Inflammatory macrophage treated with lipopolysaccharide for 1 hour (primary cell): ENCODE measurements at regions not wholly inside any gene's neighbourhood (a gene's known extent, or its start where the extent isn't known, plus 50 kb on each side); places are given as distances from the start of the nearest gene placed in this dataset.

ENCODE experiments used
- DNase-seq, 2 donors: peaks; one replicate each; pipeline ENCODE4 v3.0.0-alpha.2; 2020 to 2022

DNA sequence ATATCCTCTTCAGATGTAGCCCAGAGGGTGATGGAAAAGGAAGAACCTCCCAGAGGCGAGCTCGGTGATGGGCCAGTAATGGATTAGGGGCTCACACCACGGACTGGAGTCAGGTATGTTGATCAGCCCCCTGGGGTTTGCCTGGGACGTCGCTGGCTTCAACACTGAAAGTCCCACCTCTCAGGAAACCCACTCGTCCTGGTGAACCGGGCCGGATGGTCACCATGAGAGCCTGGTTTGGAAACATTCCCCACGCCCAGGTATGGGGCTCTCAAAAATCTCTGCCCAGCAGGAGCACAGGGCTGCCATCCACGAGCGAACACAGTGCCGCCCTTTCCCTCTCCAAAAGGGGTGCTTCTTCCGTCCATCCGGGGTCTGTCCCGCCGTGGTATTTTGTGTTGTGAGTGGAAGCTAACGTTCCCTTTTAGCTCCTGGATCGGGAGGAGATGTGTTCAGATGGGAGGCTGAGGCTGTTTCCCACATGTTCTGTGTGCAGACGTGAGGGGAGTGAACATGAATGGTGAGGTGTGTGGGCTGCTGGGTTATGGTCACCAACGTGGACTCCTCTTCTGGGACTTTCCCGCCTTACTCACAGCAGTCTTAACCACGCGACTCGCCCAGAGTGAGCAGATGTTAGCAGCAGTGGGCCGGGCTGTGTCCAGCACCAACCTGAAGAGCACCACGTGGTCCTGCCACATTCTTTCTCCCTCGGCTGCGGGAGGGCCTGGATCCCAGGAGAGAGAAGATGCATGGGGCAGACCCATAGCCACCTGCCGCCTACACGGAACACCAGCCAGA, 139.2 kb downstream of the KIF26A start:
- DNase-seq: no peak

DNA sequence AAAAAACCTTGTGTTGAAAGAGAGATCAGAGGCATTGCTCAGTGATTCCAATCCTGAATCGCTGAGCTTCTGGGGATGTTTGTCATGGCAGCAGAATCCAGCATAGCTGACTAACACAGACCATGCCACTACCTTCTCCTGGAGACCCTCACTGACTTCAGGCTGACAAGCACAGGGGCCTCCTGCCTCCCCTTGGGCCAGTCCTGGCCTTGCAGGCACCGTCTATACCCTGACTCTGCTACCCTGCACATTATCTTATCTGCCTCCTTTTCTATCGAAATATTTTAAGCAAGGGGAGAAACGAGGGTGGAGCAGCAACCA, 139.8 kb downstream of the KIF26A start:
- no peak for DNase-seq

DNA sequence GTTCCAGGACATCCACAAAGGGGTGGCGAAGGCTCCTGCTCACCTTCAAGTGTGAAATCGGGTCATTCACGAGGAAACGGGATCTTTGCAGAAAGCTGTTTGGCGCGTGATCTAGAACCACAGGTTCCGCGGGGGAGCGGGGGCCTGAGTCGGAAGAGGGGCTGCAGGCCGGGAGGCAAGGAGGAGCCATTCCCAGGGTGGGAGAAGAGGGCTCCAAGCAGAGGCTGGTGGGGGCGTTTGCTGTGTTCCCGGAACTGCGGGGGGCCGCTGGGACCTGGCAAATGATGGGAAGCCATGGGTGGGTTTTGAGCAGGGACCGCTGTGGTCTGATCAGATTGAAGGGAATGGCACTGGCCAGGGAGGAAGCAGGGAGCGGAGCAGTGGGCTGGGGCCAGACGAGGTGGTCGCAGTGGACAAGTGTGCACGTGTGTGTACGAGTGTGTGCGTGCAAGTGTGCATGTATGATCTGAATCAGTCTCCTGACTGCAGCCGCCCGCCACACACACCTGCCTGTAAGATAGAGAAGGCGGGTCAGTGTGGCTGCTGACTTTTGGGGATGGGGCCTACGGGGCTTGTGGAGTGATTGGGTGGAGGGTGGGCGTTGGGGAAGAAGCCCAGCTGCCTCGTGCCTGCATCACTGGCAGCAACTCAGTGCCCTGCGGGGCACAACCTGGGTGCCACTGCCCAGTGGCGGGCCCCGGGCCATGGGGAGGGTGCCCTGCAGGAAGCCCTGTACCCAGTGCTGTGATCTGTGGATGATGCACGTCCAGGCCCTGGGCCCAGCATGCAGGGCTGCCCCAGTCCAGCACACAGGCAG, 141.9 kb downstream of the KIF26A start:
- DNase-seq: no peak

DNA sequence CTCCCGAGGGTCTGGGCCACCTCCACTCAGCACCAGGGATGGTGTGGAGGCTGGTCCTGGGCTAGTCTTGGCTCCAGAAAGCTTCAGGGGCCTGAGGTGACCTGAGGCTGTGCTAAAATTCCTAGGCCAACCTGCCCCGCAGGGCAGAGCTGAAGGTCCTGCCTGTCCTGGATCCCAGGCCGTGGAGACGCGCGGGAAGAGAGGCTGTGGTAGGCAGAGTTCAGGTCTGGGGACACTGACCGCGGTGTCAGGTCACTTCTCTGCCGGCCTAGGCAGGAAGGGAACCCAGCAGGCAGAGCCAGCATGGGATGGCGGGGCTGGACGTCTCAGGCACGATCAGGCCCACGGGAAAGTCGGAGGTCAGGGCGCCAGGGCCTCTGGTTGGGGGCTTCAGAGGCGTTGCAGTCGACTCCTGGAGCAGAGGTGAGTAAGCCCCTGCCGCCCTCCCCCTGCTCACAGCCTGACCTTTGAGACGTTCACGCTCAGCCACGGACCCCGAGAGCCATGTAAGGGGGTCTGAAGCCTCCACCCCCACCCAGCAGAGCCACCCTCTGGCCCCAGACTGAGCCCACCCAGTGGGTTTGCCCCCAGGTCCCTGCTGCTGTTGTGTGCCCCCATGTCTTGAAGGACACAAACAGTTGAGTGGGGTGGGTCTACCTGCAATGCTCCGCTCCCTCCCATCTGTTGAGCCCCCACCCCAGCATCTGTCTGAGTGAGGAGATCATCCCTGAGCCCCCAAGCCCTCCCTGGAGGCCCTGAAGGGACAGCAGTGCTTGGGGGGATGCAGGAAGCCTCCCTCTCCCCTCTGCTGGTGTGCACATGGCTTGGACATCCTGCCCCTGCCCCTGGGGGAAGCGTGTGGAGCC, 142.7 kb downstream of the KIF26A start:
- no peak for DNase-seq

DNA sequence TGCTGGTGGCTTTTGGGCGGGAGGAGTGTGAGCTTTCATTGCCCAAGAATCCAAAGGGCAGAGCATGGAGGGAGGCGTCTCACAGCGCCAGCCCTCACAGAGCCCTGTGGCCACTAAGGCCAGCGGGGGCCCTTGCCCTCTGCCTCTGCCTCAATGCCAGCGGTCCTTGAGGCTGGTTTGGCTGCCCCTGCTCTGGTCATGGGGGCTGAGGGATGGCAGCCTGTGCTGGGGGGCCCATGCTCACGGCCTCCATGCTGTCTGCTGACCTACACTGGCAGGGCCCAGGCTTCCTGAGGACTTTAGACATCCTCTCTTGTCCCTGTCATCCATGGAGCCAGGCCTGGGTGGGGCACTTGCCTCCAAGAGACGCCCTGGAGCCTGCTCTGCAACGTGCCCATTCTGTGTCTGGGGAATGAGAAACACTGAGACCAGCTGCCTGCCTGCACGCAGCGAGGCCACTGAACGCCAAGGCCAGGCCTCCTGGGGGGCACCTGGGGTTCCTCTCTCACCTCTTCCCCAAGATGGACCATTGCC, 143.4 kb downstream of the KIF26A start:
- DNase-seq: no peak

DNA sequence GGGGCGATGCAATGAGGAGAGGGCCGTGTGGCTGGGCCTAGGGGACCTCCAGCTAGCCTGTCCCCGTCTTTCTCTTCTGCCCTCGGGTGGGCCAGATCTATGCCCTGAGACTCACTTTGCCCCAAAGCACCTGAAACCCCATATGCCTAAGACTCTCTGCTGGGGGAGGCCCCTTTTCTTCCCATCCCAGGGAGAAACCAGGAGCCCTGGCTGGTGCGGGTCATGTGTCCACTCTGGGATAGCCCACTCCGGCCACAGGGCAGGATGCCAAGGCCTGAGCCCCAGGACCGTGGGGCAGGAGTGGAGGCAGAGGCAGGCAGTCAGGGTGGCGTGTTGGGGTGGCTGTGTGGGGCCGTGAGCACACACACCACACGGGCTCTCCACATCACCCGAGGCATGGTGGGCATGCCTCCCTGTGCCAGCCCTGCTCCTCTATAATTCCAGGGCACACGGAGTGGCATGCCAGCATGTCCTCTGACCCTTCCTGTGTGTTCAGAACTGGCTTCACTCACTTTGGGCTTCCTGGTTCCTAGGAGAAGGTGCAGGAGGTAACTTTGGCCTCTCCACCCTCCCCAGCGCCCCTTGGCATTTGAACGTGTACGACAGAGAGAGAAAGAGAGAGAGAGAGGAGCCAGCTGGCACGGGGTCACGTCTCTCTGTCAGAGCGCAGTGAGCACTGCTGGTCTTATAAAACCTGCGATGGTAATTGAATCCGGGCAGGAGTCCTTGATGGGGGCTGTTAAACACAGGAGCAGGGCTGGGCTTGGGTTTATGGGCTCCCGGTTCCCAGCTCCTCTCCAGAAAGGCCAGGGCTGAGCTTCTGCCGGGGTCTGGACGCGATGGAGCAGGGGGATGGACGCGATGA, 144.2 kb downstream of the KIF26A start:
- DNase-seq: no peak

DNA sequence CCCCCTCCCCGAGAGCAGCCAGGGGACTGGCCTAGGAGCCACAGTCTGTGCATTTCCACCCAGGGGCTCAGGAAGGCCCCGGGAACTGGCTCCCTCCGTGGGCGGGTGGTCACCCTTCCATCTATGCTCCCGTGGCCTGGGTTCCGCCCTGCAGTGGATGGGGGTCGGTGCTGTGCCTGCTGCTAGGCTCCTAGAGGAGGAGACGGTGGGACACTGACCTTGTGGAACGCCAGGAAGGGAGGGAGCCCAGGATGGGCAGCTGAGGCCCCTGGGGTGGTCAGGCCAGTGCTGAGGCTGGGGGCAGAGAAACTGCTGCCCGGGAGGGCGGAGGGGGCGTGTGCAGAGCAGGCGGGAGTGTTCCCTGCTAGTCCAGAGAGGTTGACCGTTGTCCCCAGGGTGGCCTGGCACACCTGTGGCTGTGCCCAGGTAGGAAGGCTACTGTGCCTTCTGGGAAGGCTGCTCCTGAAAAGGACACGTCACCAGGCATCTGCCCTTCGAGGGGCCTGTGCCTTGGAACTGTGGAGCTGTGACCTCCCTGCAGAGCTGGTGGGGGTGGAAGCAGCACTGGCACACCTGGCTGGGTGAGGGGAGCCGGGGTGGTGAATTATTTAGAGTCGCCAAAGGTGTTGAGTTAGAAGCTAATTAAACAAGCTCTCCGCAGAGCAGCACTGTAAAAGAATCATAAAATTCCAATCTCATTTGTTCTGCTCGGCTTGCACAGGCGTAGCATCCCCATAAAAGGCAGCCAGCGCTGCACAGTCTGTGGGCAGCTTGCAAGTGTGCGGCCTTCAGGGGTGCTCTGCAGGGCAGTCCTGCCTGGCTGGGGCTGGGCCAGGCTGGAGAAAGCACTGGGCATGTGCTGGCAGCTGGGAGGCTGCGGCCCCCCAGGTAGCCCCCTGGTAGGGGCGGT, 145.1 kb downstream of the KIF26A start:
- no peak for DNase-seq

DNA sequence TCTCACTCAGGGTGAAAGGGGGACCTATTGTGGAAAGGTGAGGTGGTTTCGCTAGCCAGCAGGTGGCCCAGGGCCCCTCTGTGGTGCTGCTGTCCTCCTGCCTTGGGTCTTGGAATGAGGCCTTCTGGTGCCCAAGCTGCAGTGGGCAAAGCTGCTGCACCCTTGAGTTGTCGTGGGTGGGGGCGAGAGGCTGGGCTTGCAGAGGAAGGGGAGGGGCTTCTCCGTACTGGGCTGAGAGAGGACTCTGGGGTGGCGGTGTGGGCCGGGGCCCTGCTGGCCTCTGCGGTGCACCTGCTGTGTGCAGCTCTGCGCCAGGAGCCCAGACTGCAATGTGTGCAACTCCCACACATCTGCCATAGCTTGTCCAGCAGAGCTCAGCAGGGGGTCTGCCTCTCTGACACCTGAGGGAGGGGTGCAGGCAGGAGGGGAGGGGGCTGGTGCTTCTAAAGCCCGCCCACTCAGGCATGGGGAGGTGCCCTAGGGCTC, 145.8 kb downstream of the KIF26A start:
- DNase-seq: no peak

DNA sequence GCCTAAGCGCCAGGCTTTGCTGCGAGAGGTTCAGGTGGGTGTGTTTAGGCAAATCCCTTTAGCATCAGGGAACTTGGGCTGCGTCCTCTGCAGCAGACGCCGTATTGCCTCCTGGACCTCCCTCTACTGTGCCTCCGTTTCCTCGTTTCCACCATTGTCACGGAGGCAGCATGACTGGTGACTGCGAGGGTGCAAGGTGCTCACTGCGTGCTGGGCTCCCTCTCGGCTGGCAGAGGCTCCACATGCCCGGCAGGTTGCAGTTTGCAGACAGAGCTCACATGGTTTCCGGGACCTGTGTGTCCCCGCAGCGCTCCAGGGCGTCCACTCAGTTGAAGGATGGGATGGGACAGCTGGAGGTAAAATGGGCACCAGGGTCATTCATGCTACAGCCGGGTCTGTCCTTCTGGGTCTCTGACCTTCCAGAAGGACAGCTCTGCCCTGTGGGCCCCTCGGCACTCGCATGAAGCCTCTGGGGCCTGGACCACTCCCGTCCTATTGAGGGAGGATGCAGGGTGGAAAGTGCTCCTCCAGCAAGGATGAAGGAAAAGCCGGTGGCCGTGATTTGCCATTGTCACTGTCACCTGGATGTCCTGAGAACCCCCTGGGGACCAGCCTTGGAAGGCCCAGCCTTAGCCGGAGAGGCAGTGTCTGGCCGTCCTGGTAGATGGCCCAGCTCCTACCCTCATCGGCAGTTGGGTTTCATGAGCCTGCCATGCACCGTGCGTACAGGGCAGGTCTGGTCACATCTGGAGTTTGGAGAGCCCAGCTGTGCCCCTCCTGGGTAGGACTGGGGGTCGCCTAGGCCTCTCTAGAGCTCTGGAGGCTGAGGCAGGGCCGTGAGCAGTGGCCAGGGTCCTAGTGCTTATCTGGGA, 146.5 kb downstream of the KIF26A start:
- DNase-seq: no peak

DNA sequence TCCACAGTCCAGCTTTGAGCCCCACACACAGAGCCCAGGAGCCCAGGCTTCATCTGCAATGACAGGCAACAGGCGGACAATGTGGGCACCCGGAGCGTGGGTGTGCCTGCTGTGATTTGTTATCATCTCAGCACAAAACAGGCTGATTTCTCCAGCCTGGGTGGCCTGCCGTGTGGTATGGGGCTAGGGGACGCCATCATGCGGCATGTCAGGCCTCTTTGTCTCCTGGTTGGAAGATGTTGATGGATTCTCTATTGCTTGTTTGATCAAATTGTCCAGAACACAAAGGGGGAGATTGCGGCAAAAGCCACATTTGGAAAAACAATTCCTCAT, 147.1 kb downstream of the KIF26A start:
- no peak for DNase-seq

DNA sequence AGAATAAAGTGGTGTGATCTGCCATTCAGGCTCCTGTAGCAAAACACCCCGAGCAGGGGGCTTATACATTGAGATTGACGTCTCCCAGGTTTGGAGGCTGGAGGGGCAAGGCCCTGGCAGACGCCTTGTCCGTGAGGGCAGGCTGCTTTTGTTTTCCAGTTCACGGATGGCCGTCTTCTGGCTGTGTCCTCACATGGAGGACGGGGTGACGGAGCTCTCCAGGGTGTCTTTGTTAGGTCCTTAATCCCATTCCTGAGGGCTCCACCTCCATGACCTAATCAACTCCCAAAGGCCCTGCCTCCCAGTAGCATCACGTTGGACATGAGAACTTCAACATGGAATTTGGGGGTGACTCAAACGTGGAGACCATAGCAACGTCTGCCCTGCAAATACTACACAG, 147.7 kb downstream of the KIF26A start:
- DNase-seq: no peak

DNA sequence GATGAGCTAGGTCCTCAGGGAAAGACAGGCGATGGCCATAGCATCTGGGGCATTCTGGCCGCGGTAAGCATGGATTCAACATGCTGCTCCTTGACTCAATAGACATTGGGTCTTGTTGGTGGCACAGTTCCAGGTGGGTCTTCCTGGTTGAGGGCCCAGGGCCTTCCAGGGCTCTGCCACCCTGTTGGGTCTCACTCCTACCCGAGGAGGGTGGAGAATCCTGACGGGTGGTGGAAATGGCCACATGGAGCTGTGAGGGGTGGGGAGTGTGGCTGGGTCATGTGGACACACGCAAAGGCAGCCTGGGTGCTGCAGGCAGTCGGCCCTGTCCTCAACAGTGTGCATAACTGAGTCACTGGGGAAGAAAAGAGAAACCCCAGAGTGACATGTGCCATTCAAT, 148.1 kb downstream of the KIF26A start:
- no peak for DNase-seq

DNA sequence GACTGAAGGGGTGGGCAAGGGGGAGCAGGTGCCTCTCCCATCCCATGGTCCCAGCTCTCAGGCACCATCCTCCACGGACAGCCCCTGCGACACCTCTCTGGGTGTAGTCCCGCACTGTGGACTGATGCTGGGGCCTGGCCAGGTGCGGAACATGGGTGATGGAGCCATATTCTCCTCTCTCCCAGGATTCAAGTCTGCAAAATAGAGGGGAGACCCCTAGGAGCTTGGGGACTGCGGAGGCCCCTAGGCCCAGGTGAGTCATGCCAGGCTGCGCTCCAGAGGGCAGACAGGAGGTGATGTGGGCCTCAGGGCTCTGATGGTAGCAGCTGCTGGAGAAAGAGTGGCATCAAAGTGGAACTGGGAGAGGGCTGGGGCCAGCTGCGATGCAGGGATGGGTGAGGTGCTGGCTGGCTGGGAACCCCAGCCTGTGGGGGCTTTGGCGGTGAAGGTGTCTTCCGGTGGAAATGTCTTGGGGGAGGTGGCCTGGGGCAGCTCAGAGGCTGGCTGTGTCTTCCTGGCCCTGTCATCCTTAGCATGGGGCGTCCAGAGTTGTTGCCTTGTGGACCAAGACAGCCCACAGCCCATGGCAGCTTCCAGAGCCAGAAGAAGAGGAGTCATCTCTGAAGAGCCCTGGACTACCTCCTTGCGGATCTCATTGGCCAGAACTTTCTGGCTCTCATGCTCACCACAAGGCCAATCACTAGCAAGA, 149.1 kb downstream of the KIF26A start:
- DNase-seq: no peak

DNA sequence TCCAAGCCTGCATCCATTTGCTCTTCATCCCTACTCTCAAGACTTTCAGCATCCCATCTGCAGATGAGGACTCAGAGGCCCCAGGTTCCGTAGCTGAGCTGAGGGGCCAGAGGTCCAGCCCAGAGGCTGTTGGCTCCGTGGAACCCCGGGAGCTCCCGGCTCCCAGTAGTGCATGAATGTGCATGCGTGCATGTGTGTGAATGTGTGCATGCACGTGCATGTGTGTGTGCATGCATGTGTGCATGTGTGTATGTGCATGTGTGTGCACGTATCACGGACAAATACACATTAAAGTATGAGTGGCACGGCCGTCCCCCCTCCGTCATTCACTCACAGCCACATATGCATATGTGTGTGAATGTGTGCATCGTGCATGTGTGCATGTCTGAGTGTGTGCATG, 149.9 kb downstream of the KIF26A start:
- no peak for DNase-seq

DNA sequence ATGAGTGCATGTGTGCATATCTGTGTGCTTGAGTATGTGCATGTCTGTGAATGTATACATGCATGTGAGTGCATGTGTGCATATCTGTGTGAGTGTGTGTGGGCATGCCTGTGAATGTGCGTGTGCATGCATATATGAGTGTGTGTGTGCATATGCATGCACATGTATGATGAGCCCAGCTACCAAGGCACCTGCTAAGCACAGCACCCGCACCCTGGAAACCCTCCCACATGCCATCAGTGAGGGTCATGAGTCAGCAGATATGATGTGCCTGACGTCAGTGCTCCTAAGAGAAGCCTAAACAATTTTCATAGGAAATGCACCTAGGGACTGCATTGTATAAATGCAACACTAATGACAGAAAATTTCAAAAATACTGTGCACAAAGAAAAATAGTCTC, 151.1 kb downstream of the KIF26A start:
- no peak for DNase-seq

DNA sequence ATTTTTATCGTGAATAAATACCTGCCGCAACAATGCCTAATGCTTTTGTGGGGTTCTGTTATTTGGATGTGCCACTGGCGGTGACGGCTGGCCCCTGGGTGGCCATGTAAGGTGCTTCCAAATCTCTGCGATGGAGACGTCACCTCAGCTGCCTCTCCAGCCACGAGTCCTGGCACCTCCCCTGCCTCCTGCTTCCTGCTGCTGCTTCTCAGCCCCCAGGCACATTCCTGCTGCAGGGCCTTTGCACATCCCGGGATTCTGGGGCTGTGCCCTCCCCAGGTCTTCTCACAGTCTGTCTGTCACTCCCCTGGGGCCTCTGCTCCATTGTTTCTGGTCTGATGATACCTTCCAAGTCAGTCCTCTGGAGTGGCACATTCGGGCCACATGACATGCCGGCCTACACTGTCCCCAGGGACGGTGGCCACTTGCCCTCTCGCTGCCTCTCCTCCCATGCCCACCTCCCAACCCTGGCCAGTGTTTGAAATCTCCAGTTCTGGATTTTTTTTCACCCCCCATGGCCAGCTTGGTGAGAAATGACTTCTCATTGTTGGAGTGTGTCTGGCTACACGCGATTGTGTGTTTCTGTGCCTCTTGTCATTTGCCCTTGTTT, 151.8 kb downstream of the KIF26A start:
- DNase-seq: no peak

DNA sequence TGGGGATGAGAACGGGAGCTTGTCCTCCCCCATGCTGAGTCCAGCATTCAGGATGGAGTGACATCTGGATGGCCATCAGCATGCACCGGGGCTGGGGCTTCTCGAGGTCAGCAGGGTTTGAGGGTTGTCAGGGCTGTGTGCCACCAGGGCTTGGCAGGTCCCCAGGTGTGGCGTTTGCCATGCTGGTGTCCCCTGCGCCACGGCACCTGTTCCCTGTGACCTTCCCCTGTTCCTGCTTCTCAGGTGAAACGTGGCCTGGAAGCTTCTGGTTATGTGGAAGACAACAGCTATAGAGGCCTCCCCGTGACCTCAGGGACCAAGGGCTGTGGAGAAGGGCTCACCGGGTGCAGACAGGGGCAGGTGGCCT, 152.4 kb downstream of the KIF26A start:
- no peak for DNase-seq

DNA sequence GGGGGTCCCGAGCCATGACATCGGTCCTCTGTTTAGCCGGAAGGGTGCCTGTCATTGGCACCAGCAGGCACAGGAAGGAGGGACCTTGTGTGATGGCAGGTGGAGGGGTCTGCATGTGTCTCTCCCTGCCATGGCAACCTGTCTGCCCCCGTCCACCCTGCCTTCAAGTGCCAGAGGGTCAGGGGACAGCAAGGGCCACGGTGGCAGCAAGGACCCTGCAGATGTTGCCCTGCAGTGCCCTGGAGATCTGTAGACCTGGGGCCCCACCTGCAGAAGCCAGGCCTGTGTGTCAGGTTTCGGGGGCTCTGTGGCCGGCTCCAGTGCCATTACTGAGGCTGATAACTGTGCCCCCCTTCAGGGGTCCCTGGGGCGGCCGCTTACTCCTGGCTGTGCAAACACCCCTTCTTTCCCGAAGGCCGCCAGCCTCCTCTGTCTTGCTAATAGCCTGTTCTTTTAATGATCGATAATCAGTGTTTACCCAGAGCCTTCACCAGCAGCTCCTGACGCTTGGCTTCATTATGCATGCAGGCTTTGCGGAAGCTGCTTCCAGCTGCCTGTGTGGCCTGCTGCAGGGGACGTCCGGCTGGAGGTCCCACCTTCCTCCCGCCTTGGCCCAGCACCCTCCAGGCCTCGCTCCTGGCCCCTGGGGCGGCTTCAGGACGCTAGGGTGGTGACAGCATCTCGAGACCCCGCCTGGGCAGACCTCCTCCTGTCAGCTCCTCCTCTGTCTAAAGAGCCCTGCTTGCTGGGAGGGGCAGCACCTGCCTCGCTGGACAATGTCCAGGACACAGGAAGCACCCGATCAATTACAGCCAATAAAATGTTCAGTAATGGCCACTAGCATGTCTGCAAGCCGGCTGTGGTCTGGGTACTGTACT, 153.0 kb downstream of the KIF26A start:
- DNase-seq: no peak
